Hepatocyte (in vitro differentiated cells): ENCODE measurements at regions not wholly inside any gene's neighbourhood (a gene's known extent, or its start where the extent isn't known, plus 50 kb on each side); places are given as distances from the start of the nearest gene placed in this dataset.

Source experiments
- CTCF ChIP-seq: fragments of 200-600 bp; sonication (generic); IDR thresholded peaks from 2 replicates; pipeline ENCODE4 v1.5.1; 2016; ENCODE audit warnings: antibody characterized with exemption, mild to moderate bottlenecking; ENCODE audit not compliant: poor library complexity
- EZH2 ChIP-seq: fragments of 200-600 bp; sonication (generic); IDR thresholded peaks from 2 replicates; pipeline ENCODE4 v1.6.1; 2016; ENCODE audit warnings: antibody characterized with exemption, mild to moderate bottlenecking, borderline replicate concordance
- EZH2phosphoT487 ChIP-seq: fragments of 200-600 bp; sonication (generic); IDR thresholded peaks from one replicate; pipeline ENCODE4 v1.6.1; 2018; ENCODE audit warnings: antibody characterized with exemption, mild to moderate bottlenecking, low read depth, moderate library complexity; ENCODE audit not compliant: unreplicated experiment, severe bottlenecking

GRCh38 chr12:90129366-90130030 lies 420.9 kb upstream of the ATP2B1 start:
- TF ChIP-seq EZH2 (no peak), CTCF (no peak), EZH2phosphoT487 (no peak)
